A549 (cell line): ENCODE measurements at regions not wholly inside any gene's neighbourhood (a gene's known extent, or its start where the extent isn't known, plus 50 kb on each side); places are given as distances from the start of the nearest gene placed in this dataset.
"Not testable (repeated sequence)": the region's sequence is repeated elsewhere in the genome, so short reads cannot be mapped to it uniquely, and the experiment has no call there.

Experiments used
- ATAC-seq, 2 experiments: fragments of 200-7000 bp in 1 of 2; fragments of >200 bp in 1 of 2; cut with Nextera tagmentation in 1 of 2; cut with Tn5 transposase in 1 of 2; 3 replicates each; pipeline versions ENCODE4 v1.8.0 to v1.9.1; 2018 to 2020; ENCODE audit warnings: mild to moderate bottlenecking in 1 of 2, moderate library complexity in 1 of 2
- CTCF ChIA-PET: fragments of 300-600 bp; sonication (Branson Sonifier 250); formaldehyde crosslinking; extraction: SDS; loops from one replicate; lab custom pipeline; 2021; ENCODE audit warnings: antibody characterized with exemption, inconsistent platforms; lab: Yijun Ruan, JAX
- POLR2A ChIA-PET: fragments of 350-600 bp; formaldehyde crosslinking; extraction: SDS; loops from one replicate; lab custom pipeline; 2021; ENCODE audit warnings: antibody characterized with exemption, inconsistent platforms; lab: Yijun Ruan, JAX
- DNase-seq, 2 experiments: peaks; one replicate each; pipeline versions ENCODE4 v3.0.0 to v3.0.0-alpha.2; 2011 to 2016; ENCODE audit warnings: low read depth in 1 of 2, low spot score in 1 of 2
- FAIRE-seq: peaks from 2 replicates; lab custom pipeline; 2011; peaks lifted over from hg19 to GRCh38; lab: Jason Lieb, UNC
- H3K27ac ChIP-seq, 2 experiments: fragments of >200 bp; sonication (Bioruptor Twin); formaldehyde crosslinking; 3 replicates each; pipeline ENCODE4 v1.5.1; 2016 to 2017
- H3K4me1 ChIP-seq: fragments of >200 bp; sonication (Bioruptor Twin); formaldehyde crosslinking; 3 replicates; pipeline ENCODE4 v1.6.1; 2016
- H3K4me2 ChIP-seq: fragments of >200 bp; sonication (Bioruptor Twin); formaldehyde crosslinking; 3 replicates; pipeline ENCODE4 v1.6.1; 2016
- H3K4me3 ChIP-seq: fragments of >200 bp; sonication (Bioruptor Twin); formaldehyde crosslinking; 3 replicates; pipeline ENCODE4 v1.5.1; 2016
- H3K9me3 ChIP-seq: fragments of >200 bp; sonication (Bioruptor Twin); formaldehyde crosslinking; 3 replicates; pipeline ENCODE4 v1.6.1; 2016
- BCL3 ChIP-seq: fragments of >200 bp; sonication (Bioruptor Twin); formaldehyde crosslinking; IDR thresholded peaks from 3 replicates; pipeline ENCODE4 v1.6.1; 2016
- CBX2 ChIP-seq: fragments of 200-600 bp; sonication (generic); IDR thresholded peaks from 2 replicates; pipeline ENCODE4 v1.6.1; 2016; ENCODE audit warnings: low read depth, mild to moderate bottlenecking, borderline replicate concordance
- CHD4 ChIP-seq: fragments of 200-600 bp; sonication (generic); IDR thresholded peaks from 2 replicates; pipeline ENCODE4 v1.6.1; 2016; ENCODE audit warnings: antibody characterized with exemption, mild to moderate bottlenecking, borderline replicate concordance
- ELK1 ChIP-seq: fragments of 150-350 bp; IDR thresholded peaks from 2 replicates; pipeline ENCODE4 v1.6.1; 2014; ENCODE audit warnings: low read depth, mild to moderate bottlenecking, low read length
- EP300 ChIP-seq, 2 experiments: fragments of >200 bp; sonication (Bioruptor Twin); formaldehyde crosslinking; IDR thresholded peaks; 2 replicates in 1 of 2; 3 replicates in 1 of 2; pipeline ENCODE4 v1.6.1; 2016 to 2017
- ESRRA ChIP-seq: fragments of 150-350 bp; IDR thresholded peaks from 2 replicates; pipeline ENCODE4 v1.6.1; 2014; ENCODE audit warnings: mild to moderate bottlenecking, low read length, borderline replicate concordance
- FOSL2 ChIP-seq, 2 experiments: fragments of 450-650 bp in 1 of 2; fragments of >200 bp in 1 of 2; sonication (Bioruptor Twin) in 1 of 2; formaldehyde crosslinking; IDR thresholded peaks; 2 replicates each; pipeline versions ENCODE4 v1.5.0 to v1.6.1; 2016 to 2020; ENCODE audit warnings: mild to moderate bottlenecking in 1 of 2, moderate library complexity in 1 of 2
- GATA3 ChIP-seq: IDR thresholded peaks from 2 replicates; pipeline ENCODE4 v1.6.1; 2012; ENCODE audit warnings: borderline replicate concordance
- JUNB ChIP-seq: fragments of >200 bp; sonication (Bioruptor Twin); formaldehyde crosslinking; IDR thresholded peaks from 2 replicates; pipeline ENCODE4 v1.6.1; 2016
- KDM1A ChIP-seq: fragments of 200-600 bp; sonication (generic); IDR thresholded peaks from 2 replicates; pipeline ENCODE4 v1.6.1; 2016; ENCODE audit warnings: low read depth, mild to moderate bottlenecking
- MYC ChIP-seq: IDR thresholded peaks from 2 replicates; pipeline ENCODE4 v1.6.1; 2012; ENCODE audit warnings: mild to moderate bottlenecking, inconsistent platforms, low read length, improper control_type of control experiment, borderline replicate concordance
- NFE2L2 ChIP-seq: fragments of 150-350 bp; conservative IDR thresholded peaks from 2 replicates; pipeline ENCODE4 v1.6.1; 2014; ENCODE audit warnings: low read length
- NPAS2 ChIP-seq: fragments of 250-450 bp; sonication (Bioruptor Pico); IDR thresholded peaks from 2 replicates; pipeline ENCODE4 v1.8.0; 2022; ENCODE audit warnings: mild to moderate bottlenecking, moderate library complexity, borderline replicate concordance
- PHF8 ChIP-seq: fragments of 200-600 bp; sonication (generic); IDR thresholded peaks from 2 replicates; pipeline ENCODE4 v1.6.1; 2016; ENCODE audit warnings: low read depth, mild to moderate bottlenecking, antibody characterized with exemption, moderate library complexity, borderline replicate concordance
- POLR2AphosphoS2 ChIP-seq: conservative IDR thresholded peaks from 2 replicates; pipeline ENCODE4 v1.6.1; 2012; ENCODE audit warnings: low read length, improper control_type of control experiment, inconsistent platforms
- RARB ChIP-seq: fragments of 250-450 bp; sonication (Bioruptor Pico); IDR thresholded peaks from 2 replicates; pipeline ENCODE4 v1.8.0; 2021; ENCODE audit warnings: mild to moderate bottlenecking, moderate library complexity
- RNF2 ChIP-seq: fragments of 200-600 bp; sonication (generic); IDR thresholded peaks from 2 replicates; pipeline ENCODE4 v1.6.1; 2016; ENCODE audit warnings: low read depth, mild to moderate bottlenecking, antibody characterized with exemption, moderate library complexity, borderline replicate concordance
- ZC3H11A ChIP-seq: fragments of 450-650 bp; IDR thresholded peaks from 2 replicates; pipeline ENCODE4 v1.6.1; 2014; ENCODE audit warnings: antibody characterized with exemption, mild to moderate bottlenecking
- WGBS: methylation state at CpG from one replicate; pipeline ENCODE4 v1.1.6; 2017; ENCODE audit errors: missing lambda C conversion rate; 5-methylcytosine and 5-hydroxymethylcytosine counted together
- TF ChIP-seq, protein P1 (sequence below): IDR thresholded peaks from 2 replicates; pipeline ENCODE4 v1.6.1; 2012; ENCODE audit warnings: low read depth, borderline replicate concordance

DNA sequence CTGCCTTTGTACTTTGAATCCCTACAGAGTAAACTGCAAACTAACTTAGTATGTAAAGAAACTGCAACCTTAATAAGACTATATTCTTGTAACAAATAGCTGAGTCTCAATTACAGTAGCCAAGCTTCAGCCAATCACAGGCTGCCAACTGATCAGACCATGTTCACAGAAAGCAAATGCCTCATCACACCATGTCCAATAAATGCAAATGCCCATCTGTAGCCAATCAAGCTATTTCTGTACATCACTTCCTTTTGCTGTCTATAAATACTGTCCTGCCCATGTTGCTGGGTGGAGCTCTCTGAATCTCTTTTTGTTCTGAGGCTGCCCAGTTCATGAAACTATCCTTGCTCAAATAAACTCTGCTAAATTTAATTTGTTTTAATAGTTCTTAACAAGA, 531.7 kb upstream of the TOM1L1 start (continued):
- no peak for TF ChIP-seq ELK1
- TF ChIP-seq, all 56 proteins: peak for 0

- no peak for ATAC-seq
- no peak for DNase-seq
- ChIA-PET POLR2A (no interaction called here), CTCF (no interaction called here)
- Histone ChIP-seq H3K4me3 (no peak overlapping the region), H3K4me2 (no peak overlapping the region), H3K27ac (no peak overlapping the region)
- 0% methylated on average over 2 of the region's 2 CpGs for WGBS
- FAIRE-seq: peak; percentile 7
- TF ChIP-seq, protein P1, sequence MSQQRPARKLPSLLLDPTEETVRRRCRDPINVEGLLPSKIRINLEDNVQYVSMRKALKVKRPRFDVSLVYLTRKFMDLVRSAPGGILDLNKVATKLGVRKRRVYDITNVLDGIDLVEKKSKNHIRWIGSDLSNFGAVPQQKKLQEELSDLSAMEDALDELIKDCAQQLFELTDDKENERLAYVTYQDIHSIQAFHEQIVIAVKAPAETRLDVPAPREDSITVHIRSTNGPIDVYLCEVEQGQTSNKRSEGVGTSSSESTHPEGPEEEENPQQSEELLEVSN: no peak
- TF ChIP-seq PHF8 (no peak), FOSL2 (IDR thresholded peaks at IDR 0.05) (no peak), FOSL2 (CRISPR knock-in tag; IDR thresholded peaks at IDR 0.05) (no peak), MYC (no peak), POLR2AphosphoS2 (no peak), CHD4 (no peak), EP300 (IDR thresholded peaks at IDR 0.05) (no peak), GATA3 (no peak), CBX2 (no peak), RARB (CRISPR knock-in tag) (no peak), JUNB (no peak), ESRRA (no peak), KDM1A (no peak), RNF2 (no peak), NPAS2 (no peak), NFE2L2 (no peak)
- TF ChIP-seq, all 56 proteins: peak for 0
- Histone ChIP-seq H3K9me3 (no peaks in the 10 kb centered on the region), H3K4me1 (no peaks in the 10 kb centered on the region)
Measured at GRCh38 chr17:54372069-54372749, 528.4 kb upstream of the TOM1L1 start.

GRCh38 chr17:54373970-54374369, 526.7 kb upstream of the TOM1L1 start:
- FAIRE-seq: no peak
- ATAC-seq: no peak
- Histone ChIP-seq H3K9me3 (no peaks in the 10 kb centered on the region), H3K4me2 (no peak overlapping the region), H3K4me1 (no peaks in the 10 kb centered on the region), H3K4me3 (no peak overlapping the region), H3K27ac (no peak overlapping the region)
- TF ChIP-seq BCL3: no peak
- ChIA-PET POLR2A (no interaction called here), CTCF (no interaction called here)
- 7% methylated on average over 1 of the region's 1 CpG for WGBS
- no peak for DNase-seq

- ATAC-seq: not testable (repeated sequence)
Measured at GRCh38 chr17:54376409-54376808, 524.2 kb upstream of the TOM1L1 start.

More at GRCh38 chr17:54376409-54376808, 524.2 kb upstream of the TOM1L1 start:
- 40% methylated on average over 6 of the region's 6 CpGs for WGBS
- peak; percentile 85 for TF ChIP-seq ZC3H11A
- TF ChIP-seq, all 56 proteins: peak for 1; not testable (repeated sequence) for 55
- H3K9me3 ChIP-seq, H3K27ac ChIP-seq, DNase-seq, H3K4me2 ChIP-seq, H3K4me3 ChIP-seq, POLR2A ChIA-PET, H3K4me1 ChIP-seq, FAIRE-seq, CTCF ChIA-PET: not testable (repeated sequence)
